SK-N-SH (cell line): ENCODE measurements at regions not wholly inside any gene's neighbourhood (a gene's known extent, or its start where the extent isn't known, plus 50 kb on each side); places are given as distances from the start of the nearest gene placed in this dataset.

Source experiments
- EP300 ChIP-seq, 2 experiments: IDR thresholded peaks; 2 replicates each; pipeline versions ENCODE4 v1.4.0 to v1.6.1; 2012; ENCODE audit warnings: borderline replicate concordance in 1 of 2, low read depth in 1 of 2, low read length in 1 of 2
- FOXJ3 ChIP-seq: sonication (generic); formaldehyde crosslinking; IDR thresholded peaks from 2 replicates; pipeline ENCODE4 v1.5.1; 2020; ENCODE audit warnings: mild to moderate bottlenecking, missing genetic modification reagents
- FOXM1 ChIP-seq: IDR thresholded peaks from 2 replicates; pipeline ENCODE4 v1.4.0; 2012; ENCODE audit warnings: low read depth, mild to moderate bottlenecking
- JUND ChIP-seq: IDR thresholded peaks from 2 replicates; pipeline ENCODE4 v1.4.0; 2012
- POLR2AphosphoS5 ChIP-seq: IDR thresholded peaks from 2 replicates; pipeline ENCODE4 v1.6.1; 2012; ENCODE audit warnings: low read depth, low read length
- RAD21 ChIP-seq: IDR thresholded peaks from 2 replicates; pipeline ENCODE4 v1.6.1; 2012; ENCODE audit warnings: mild to moderate bottlenecking, low read length
- RCOR1 ChIP-seq: fragments of 150-350 bp; IDR thresholded peaks from 2 replicates; pipeline ENCODE4 v1.6.1; 2017; ENCODE audit warnings: antibody characterized with exemption, low read length
- REST ChIP-seq: IDR thresholded peaks from 2 replicates; pipeline ENCODE4 v1.6.1; 2012; ENCODE audit warnings: mild to moderate bottlenecking, low read depth, low read length, moderate library complexity
- RFX5 ChIP-seq: IDR thresholded peaks from 2 replicates; pipeline ENCODE4 v1.6.1; 2012; ENCODE audit warnings: mild to moderate bottlenecking, improper control_type of control experiment, low read length
- TEAD4 ChIP-seq: IDR thresholded peaks from 2 replicates; pipeline ENCODE4 v1.4.0; 2012; ENCODE audit warnings: mild to moderate bottlenecking, borderline replicate concordance; ENCODE audit not compliant: insufficient read depth
- USF2 ChIP-seq: fragments of 150-350 bp; IDR thresholded peaks from 2 replicates; pipeline ENCODE4 v1.6.1; 2017; ENCODE audit warnings: antibody characterized with exemption, low read length, low read depth, borderline replicate concordance
- TF ChIP-seq, protein P1 (sequence below): fragments of 200-600 bp; sonication (generic); IDR thresholded peaks from 2 replicates; pipeline ENCODE4 v1.6.1; 2017; ENCODE audit warnings: antibody characterized with exemption, mild to moderate bottlenecking, moderate library complexity
- TF ChIP-seq, protein P2 (sequence below): IDR thresholded peaks from 2 replicates; pipeline ENCODE4; 2012

- no peak for TF ChIP-seq RAD21
- TF ChIP-seq POLR2AphosphoS5 = no peak
- no peak for TF ChIP-seq EP300 (IDR thresholded peaks at IDR 0.05; ENCODE audit: borderline replicate concordance in 1 of 2, low read depth in 1 of 2, low read length in 1 of 2)
- TF ChIP-seq, protein P1, sequence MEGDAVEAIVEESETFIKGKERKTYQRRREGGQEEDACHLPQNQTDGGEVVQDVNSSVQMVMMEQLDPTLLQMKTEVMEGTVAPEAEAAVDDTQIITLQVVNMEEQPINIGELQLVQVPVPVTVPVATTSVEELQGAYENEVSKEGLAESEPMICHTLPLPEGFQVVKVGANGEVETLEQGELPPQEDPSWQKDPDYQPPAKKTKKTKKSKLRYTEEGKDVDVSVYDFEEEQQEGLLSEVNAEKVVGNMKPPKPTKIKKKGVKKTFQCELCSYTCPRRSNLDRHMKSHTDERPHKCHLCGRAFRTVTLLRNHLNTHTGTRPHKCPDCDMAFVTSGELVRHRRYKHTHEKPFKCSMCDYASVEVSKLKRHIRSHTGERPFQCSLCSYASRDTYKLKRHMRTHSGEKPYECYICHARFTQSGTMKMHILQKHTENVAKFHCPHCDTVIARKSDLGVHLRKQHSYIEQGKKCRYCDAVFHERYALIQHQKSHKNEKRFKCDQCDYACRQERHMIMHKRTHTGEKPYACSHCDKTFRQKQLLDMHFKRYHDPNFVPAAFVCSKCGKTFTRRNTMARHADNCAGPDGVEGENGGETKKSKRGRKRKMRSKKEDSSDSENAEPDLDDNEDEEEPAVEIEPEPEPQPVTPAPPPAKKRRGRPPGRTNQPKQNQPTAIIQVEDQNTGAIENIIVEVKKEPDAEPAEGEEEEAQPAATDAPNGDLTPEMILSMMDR = no peak
- TF ChIP-seq RFX5 = no peak
- no peak for TF ChIP-seq JUND
- no peak for TF ChIP-seq TEAD4
- TF ChIP-seq REST = no peak
- TF ChIP-seq FOXM1 = no peak
- TF ChIP-seq RCOR1 = no peak
- TF ChIP-seq, protein P2, sequence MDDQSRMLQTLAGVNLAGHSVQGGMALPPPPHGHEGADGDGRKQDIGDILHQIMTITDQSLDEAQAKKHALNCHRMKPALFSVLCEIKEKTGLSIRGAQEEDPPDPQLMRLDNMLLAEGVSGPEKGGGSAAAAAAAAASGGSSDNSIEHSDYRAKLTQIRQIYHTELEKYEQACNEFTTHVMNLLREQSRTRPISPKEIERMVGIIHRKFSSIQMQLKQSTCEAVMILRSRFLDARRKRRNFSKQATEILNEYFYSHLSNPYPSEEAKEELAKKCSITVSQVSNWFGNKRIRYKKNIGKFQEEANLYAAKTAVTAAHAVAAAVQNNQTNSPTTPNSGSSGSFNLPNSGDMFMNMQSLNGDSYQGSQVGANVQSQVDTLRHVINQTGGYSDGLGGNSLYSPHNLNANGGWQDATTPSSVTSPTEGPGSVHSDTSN = no peak
- no peak for TF ChIP-seq FOXJ3 (CRISPR knock-in tag)
- no peak for TF ChIP-seq USF2
These were observed 104.6 kb upstream of the SMIM23 start for GRCh38 chr5:171681061-171681460.
